HG03469 (cell line): ENCODE measurements at regions not wholly inside any gene's neighbourhood (a gene's known extent, or its start where the extent isn't known, plus 50 kb on each side); places are given as distances from the start of the nearest gene placed in this dataset.
A peak's percentile ranks its signal among the peaks of the same experiment; 100 is the strongest.
"Not testable (repeated sequence)": the region's sequence is repeated elsewhere in the genome, so short reads cannot be mapped to it uniquely, and the experiment has no call there.

Source experiments
- ATAC-seq: cut with Tn5 transposase; IDR thresholded peaks from one replicate; pipeline ENCODE4 v1.9.1; 2021; ENCODE audit warnings: mild to moderate bottlenecking, moderate library complexity, moderate number of reproducible peaks; ENCODE audit not compliant: unreplicated experiment

DNA sequence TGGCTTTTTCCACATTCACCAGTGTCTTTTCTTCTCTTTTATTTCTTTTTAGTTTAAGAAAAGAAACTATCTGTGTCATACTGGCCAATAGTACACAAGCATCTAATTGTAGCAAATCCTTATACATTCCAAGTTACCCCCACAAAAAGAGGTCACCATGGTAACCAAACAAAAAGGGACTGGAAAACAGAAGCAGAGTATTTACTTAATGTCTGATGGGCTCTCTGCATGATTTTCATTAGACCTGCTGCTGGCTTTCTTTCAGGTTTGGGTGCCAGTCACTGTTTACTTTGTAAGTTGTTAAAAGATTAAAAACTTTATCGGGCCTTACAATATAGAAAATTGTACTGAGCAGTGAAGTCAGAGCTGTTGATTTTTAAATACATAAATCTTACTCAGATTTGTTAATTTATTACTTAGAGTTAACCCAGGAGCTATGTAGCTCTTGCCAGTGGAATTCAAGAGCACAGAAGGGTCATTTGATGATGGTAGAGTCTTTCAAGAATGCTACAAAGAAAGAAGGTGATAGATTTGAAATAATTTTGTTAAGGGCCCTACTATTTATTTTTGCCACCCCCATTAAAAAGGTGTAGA lies 123.9 kb downstream of the BRMS1L start:
- ATAC-seq, result no peak

DNA sequence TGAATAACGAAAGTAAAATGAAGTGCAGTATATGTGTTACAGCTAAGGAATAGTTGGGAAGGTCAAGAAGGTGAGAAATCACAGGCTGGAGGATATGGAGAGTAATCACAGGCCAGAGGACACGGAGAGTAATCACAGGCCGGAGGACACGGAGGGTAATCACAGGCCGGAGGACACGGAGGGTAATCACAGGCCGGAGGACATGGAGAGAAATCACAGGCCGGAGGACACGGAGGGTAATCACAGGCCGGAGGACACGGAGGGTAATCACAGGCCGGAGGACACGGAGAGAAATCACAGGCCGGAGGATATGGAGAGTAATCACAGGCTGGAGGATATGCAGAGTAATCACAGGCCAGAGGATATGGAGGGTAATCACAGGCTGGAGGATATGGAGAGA lies 121.8 kb downstream of the BRMS1L start:
- not testable (repeated sequence) for ATAC-seq

DNA sequence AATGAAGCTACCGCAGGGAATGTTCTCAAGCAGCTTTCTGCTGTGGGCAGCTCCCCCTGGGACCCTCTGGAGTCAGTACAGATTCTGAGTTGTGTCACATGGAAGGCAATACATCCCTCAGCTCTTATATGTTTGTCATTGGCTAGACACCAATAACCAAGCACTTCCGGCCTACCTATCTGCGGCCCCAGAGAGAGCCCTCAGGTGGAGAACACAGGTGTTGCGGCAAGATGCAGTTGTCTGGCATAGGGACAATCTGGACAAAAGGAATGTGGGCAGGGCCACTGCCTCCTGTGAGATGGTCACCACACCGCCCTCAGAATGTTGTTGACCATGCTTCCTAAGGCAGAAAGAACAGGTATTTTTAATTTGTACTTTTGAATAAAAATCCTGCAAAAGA lies 118.7 kb downstream of the BRMS1L start:
- no peak for ATAC-seq

DNA sequence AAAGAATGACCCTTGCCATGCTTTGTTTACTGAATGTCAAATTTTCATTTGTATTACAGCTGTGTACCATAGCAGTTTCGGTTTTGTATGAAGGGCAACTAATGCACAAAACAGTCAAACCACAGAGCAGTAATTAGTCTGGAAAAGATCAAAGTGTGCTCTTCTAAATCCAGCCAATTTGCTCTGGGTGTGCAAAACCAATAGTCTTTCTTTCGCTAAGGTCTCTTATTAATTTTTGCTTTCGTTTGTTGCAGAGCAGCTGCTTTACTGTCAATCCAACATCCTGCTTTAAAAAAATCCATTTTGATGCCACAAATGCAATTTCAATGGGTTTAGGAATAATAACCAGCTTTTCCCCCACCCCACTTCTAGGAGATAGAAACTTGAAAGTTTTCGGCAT lies 114.2 kb downstream of the BRMS1L start:
- no peak for ATAC-seq

DNA sequence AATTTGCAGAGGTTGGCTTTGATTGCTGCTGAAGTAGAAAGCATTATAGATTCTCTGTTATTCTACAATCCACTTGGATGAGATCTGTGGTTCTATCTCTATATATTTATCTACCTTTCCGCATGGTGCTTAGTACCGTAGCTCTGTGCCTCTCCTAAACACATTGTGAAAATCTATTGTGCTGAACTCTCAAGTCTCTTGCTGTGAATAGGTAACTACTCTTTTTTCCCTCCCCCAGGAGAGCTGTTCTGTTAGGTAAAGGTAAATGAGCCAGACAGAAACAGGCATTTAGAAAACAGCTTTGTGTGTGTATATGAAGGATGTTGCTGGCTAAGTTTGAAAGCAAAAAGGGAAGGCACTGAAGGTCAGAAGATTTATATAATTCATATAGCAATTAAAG lies 112.6 kb downstream of the BRMS1L start:
- ATAC-seq, result no peak

DNA sequence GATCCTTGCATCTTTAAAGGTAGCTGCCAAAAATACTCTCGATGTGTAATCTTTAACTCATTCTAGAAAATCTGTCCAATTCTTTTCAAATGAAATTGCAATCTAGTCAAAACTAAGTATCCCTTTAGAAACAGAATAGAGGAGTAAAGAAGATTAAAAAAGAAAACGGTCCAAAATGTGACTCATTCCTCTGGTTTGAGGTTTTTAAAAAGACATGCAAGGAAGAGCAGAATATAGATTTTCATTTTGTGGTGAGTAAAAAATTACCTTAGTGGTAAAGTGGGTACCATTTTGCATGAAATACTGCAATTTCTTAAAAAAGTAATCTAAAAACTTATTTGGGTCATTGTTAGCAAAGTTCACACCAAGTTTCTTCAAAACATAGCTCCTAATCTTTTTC lies 108.4 kb downstream of the BRMS1L start:
- ATAC-seq, result peak; percentile 85

DNA sequence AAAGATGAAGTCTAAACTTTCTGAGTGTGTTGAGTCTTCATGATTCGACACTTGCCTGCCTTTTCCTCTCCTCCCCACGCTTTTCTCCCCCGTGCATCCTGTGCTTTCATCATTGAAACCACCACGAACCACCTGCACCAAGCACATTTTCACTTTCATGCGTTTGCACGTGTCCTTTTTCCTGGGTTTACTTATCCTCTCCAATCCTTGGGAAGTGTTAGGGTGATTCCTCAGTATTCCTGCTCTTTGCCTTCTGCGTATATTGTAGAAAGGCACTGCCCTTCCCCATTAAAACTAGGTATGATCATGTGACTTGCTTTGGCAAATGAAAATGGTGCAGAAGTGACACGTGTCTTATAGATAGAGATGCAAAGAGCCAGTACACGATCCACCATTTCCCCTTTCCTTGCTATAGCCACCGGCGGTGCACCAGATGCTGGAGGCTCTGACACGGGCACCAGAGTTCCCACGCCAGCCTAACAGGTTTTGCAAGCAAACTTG lies 106.6 kb downstream of the BRMS1L start:
- no peak for ATAC-seq

DNA sequence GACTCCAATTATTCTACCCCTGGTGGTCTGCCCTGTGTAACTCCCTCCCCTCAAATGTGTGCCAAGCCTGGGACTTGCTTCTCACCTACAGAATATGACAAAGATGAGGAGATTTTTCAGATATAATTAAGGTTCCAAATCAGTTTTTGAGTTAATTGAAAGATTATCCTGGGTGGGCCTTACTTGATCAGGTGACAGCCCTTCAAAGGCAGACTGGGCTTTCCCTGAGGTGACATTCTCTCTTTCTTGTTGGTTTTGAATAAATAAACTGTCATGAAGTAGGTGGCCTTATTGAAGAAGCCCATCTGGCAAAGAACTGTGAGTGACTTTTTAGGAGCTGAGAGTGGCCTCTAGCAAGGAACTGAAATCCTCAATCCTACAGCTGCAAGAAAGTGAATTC lies 106.0 kb downstream of the BRMS1L start:
- no peak for ATAC-seq

DNA sequence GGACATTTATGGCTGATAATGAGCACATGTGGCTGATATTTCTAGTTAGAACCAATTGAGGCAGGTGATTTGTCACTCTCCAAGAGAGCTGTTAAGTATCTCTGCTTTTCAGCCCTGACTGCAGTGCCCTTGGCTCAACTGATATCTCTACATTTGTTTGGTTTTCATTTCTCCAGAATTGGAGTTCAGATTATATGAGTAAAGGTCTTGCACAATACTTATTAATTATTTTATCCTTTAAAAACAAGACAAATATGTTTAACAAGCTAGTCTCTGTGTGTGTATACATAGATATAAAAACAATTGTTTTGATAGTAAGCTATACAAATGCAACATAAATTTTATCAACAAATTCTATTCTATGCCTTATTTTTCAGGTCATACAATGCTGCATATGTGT lies 105.2 kb downstream of the BRMS1L start:
- ATAC-seq, result no peak

DNA sequence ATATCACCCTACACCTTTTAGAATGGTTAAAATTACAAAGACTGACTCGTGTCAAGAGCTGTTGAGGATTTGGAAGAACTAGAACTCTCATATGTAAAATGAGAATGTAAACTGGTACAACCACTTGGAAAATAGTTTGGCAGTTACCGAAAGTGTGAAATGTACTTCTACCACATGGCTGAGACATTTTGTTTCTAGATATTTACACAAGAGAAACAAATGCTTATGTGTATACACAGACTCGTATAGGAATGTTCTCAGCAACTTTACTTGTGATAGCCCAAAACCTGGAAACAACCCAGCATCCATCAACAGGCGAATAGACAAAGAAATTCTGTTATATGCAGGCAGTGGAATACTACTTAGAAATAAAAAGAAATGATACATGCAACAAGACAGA lies 103.0 kb downstream of the BRMS1L start:
- no peak for ATAC-seq

DNA sequence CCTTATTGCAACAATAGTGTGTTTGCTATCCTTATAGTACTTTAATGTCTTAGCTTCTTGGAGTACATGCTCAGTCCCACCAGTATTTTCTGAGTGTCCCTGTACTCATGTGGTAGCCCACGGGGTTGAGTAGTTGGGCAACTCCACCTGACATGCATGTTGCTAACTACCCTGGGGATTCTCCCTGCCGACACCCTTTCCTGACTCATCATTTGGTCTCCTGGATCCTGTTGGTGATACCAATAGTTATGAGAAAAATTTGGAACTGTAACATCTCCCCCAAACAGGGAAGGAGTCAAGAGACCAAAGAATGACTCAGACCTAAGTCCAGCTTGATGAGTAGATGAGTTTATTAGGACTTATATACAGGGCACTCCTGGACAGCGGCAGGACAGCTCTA lies 101.6 kb downstream of the BRMS1L start:
- no peak for ATAC-seq

DNA sequence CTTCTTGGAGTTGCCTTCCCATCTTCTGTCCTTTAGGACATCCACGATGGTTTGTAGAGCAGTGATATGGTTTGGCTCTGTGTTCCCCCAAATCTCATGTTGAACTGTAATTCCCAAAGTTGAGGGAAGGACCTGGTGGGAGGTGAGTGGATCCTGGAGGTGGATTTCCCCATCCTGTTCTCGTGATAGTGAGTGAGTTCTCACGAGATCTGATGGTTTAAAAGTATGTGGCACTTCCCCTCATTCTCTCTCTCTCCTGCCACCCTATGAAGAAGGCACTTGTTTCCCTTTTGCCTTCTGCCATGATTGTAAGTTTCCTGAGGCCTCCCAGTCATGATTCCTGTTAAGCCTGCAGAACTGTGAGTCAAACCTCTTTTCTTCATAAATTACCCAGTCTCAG lies 99.2 kb downstream of the BRMS1L start:
- no peak for ATAC-seq

DNA sequence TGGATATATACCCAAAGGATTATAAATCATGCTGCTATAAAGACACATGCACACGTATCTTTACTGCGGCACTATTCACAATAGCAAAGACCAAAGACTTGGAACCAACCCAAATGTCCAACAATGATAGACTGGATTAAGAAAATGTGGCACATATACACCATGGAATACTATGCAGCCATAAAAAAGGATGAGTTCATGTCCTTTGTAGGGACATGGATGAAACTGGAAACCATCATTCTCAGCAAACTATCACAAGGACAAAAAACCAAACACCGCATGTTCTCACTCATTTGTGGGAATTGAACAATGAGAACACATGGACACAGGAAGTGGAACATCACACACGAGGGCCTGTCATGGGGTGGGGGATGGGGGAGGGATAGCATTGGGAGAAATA lies 96.5 kb downstream of the BRMS1L start:
- ATAC-seq, result not testable (repeated sequence)

DNA sequence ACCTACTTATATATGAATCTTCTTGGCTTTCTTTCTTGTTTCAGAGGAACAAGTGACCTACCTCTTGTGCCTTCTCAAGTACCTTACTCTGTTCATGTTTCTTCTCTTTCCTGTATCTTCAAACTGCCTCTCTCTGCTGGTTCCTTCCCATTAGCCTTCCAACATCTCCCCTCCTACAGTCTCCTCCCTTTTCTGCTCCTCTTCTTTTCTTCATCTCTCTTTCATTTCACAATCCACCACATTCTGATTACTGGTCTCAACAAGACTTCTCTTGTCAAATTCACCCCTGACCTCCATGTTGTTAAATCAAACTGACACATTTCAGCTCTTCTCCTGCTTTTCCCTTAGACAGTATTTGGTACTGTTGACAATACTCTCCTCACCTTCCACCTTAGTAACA lies 95.6 kb downstream of the BRMS1L start:
- ATAC-seq, result no peak
